ENCODE measurements at regions not wholly inside any gene's neighbourhood (a gene's known extent, or its start where the extent isn't known, plus 50 kb on each side); places are given as distances from the start of the nearest gene placed in this dataset.
"Not testable (repeated sequence)": the region's sequence is repeated elsewhere in the genome, so short reads cannot be mapped to it uniquely, and the experiment has no call there.

GRCh38 chr11:21752475-21753243 is 440.2 kb upstream of the ANO5 start:
- TF ChIP-seq, protein P1, sequence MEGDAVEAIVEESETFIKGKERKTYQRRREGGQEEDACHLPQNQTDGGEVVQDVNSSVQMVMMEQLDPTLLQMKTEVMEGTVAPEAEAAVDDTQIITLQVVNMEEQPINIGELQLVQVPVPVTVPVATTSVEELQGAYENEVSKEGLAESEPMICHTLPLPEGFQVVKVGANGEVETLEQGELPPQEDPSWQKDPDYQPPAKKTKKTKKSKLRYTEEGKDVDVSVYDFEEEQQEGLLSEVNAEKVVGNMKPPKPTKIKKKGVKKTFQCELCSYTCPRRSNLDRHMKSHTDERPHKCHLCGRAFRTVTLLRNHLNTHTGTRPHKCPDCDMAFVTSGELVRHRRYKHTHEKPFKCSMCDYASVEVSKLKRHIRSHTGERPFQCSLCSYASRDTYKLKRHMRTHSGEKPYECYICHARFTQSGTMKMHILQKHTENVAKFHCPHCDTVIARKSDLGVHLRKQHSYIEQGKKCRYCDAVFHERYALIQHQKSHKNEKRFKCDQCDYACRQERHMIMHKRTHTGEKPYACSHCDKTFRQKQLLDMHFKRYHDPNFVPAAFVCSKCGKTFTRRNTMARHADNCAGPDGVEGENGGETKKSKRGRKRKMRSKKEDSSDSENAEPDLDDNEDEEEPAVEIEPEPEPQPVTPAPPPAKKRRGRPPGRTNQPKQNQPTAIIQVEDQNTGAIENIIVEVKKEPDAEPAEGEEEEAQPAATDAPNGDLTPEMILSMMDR (CRISPR knock-in tag; IDR thresholded peaks at IDR 0.05), result not testable (repeated sequence)
- not testable (repeated sequence) for TF ChIP-seq TIGD3 (CRISPR knock-in tag; IDR thresholded peaks at IDR 0.05; ENCODE audit: borderline replicate concordance); CEBPB (IDR thresholded peaks at IDR 0.05; ENCODE audit: borderline replicate concordance, low read depth, low read length); ZBTB3 (CRISPR knock-in tag; IDR thresholded peaks at IDR 0.05; ENCODE audit: borderline replicate concordance, low read depth); ZNF432 (CRISPR knock-in tag; IDR thresholded peaks at IDR 0.05; ENCODE audit: borderline replicate concordance); ZNF251 (CRISPR knock-in tag; IDR thresholded peaks at IDR 0.05); KDM6A (CRISPR knock-in tag; IDR thresholded peaks at IDR 0.05; ENCODE audit: low read depth); SMARCC2 (IDR thresholded peaks at IDR 0.05); NFATC3 (CRISPR knock-in tag; IDR thresholded peaks at IDR 0.05); ARNTL (CRISPR knock-in tag; IDR thresholded peaks at IDR 0.05); HNRNPH1 (optimal IDR thresholded peaks at IDR 0.05; ENCODE audit: low read depth, low read length)
- TF ChIP-seq, protein P2, sequence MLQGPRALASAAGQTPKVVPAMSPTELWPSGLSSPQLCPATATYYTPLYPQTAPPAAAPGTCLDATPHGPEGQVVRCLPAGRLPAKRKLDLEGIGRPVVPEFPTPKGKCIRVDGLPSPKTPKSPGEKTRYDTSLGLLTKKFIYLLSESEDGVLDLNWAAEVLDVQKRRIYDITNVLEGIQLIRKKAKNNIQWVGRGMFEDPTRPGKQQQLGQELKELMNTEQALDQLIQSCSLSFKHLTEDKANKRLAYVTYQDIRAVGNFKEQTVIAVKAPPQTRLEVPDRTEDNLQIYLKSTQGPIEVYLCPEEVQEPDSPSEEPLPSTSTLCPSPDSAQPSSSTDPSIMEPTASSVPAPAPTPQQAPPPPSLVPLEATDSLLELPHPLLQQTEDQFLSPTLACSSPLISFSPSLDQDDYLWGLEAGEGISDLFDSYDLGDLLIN (CRISPR knock-in tag; IDR thresholded peaks at IDR 0.05; ENCODE audit: borderline replicate concordance), result not testable (repeated sequence)
- TF ChIP-seq, protein P3, sequence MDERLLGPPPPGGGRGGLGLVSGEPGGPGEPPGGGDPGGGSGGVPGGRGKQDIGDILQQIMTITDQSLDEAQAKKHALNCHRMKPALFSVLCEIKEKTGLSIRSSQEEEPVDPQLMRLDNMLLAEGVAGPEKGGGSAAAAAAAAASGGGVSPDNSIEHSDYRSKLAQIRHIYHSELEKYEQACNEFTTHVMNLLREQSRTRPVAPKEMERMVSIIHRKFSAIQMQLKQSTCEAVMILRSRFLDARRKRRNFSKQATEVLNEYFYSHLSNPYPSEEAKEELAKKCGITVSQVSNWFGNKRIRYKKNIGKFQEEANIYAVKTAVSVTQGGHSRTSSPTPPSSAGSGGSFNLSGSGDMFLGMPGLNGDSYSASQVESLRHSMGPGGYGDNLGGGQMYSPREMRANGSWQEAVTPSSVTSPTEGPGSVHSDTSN (CRISPR knock-in tag; IDR thresholded peaks at IDR 0.05), result not testable (repeated sequence)
